ENCODE measurements at regions not wholly inside any gene's neighbourhood (a gene's known extent, or its start where the extent isn't known, plus 50 kb on each side); places are given as distances from the start of the nearest gene placed in this dataset.

- DNase-seq (ENCODE audit: low read depth, low spot score) (no peak), ATAC-seq (no peak), FAIRE-seq (no peak)
- ChIA-PET CTCF (no interaction called here), POLR2A (no interaction called here), SMC1A (ENCODE audit: uncharacterized antibody, unreplicated experiment) (no interaction called here), RAD21 (ENCODE audit: unreplicated experiment) (no interaction called here)
- Histone ChIP-seq H3K9ac (ENCODE audit: control insufficient read depth, insufficient read depth, low read length) (no peak overlapping the region), H4K20me1 (ENCODE audit: control insufficient read depth, insufficient read depth) (no peaks in the 10 kb centered on the region), H2AFZ (ENCODE audit: control insufficient read depth, low read depth, low read length) (no peak overlapping the region), H3K4me3 (no peak overlapping the region), H3K4me1 (ENCODE audit: control insufficient read depth, insufficient read depth, low read length) (no peaks in the 10 kb centered on the region), H3K27me3 (replicated peaks in 1 of 2; ENCODE audit: control insufficient read depth in 2 of 2, insufficient read depth in 2 of 2, low read length in 1 of 2) (peaks cover 0 to 1% of the 10 kb centered on the region in 2 experiments; a peak in 3 of 4 replicates), H3K9me3 (replicated peaks; ENCODE audit: control insufficient read depth, insufficient read depth, low read length) (no peaks in the 10 kb centered on the region), H3K4me2 (ENCODE audit: control insufficient read depth, insufficient read depth) (no peak overlapping the region), H3K27ac (ENCODE audit: control insufficient read depth, insufficient read depth) (no peak overlapping the region), H3K79me2 (ENCODE audit: control insufficient read depth, insufficient read depth, low read length) (no peaks in the 10 kb centered on the region), H3K36me3 (ENCODE audit: control insufficient read depth in 2 of 2, insufficient read depth in 2 of 2, low read length in 1 of 2) (no peaks in the 10 kb centered on the region)
- in situ Hi-C loops (cut with MboI) (no loop called here), intact Hi-C loops (cut with micrococcal nuclease; ENCODE audit: unreplicated experiment) (no loop called here)
- TF ChIP-seq, protein P1, sequence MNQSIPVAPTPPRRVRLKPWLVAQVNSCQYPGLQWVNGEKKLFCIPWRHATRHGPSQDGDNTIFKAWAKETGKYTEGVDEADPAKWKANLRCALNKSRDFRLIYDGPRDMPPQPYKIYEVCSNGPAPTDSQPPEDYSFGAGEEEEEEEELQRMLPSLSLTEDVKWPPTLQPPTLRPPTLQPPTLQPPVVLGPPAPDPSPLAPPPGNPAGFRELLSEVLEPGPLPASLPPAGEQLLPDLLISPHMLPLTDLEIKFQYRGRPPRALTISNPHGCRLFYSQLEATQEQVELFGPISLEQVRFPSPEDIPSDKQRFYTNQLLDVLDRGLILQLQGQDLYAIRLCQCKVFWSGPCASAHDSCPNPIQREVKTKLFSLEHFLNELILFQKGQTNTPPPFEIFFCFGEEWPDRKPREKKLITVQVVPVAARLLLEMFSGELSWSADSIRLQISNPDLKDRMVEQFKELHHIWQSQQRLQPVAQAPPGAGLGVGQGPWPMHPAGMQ (IDR thresholded peaks at IDR 0.05; ENCODE audit: borderline replicate concordance) = no peak
- TF ChIP-seq CHD2 (IDR thresholded peaks at IDR 0.05; ENCODE audit: borderline replicate concordance, low read depth, low read length) (no peak), ZBTB33 (IDR thresholded peaks at IDR 0.05) (no peak), ZBTB4 (CRISPR knock-in tag; IDR thresholded peaks at IDR 0.05) (no peak), CBX5 (IDR thresholded peaks at IDR 0.05; ENCODE audit: low read depth) (no peak)
- BruUV-seq (replicated peaks) = no TSS peak
Observed at GRCh38 chr3:139216958-139217357, 126.9 kb upstream of the MRPS22 start.

Measured in GM12878 (cell line).